ENCODE measurements at regions not wholly inside any gene's neighbourhood (a gene's known extent, or its start where the extent isn't known, plus 50 kb on each side); places are given as distances from the start of the nearest gene placed in this dataset.

- TF ChIP-seq PATZ1 (CRISPR knock-in tag; IDR thresholded peaks at IDR 0.05; ENCODE audit: borderline replicate concordance) (no peak), ZFP30 (CRISPR knock-in tag; IDR thresholded peaks at IDR 0.05) (no peak), CREB5 (CRISPR knock-in tag; IDR thresholded peaks at IDR 0.05; ENCODE audit: low read depth) (no peak), ZNF565 (CRISPR knock-in tag; conservative IDR thresholded peaks at IDR 0.05; ENCODE audit: low read depth) (no peak), GLIS3 (CRISPR knock-in tag; IDR thresholded peaks at IDR 0.05) (no peak), SNAI2 (CRISPR knock-in tag; IDR thresholded peaks at IDR 0.05) (no peak), TOX (CRISPR knock-in tag; IDR thresholded peaks at IDR 0.05; ENCODE audit: borderline replicate concordance) (no peak), CSDC2 (CRISPR knock-in tag; IDR thresholded peaks at IDR 0.05) (no peak)
Measured at GRCh38 chr10:46236546-46236887, 50.3 kb upstream of the ANTXRL start.
